ENCODE measurements at regions not wholly inside any gene's neighbourhood (a gene's known extent, or its start where the extent isn't known, plus 50 kb on each side); places are given as distances from the start of the nearest gene placed in this dataset.

GRCh38 chr11:121793916-121794315 lies 322.1 kb downstream of the BLID start:
- peaks cover 0 to 5% (median 3%) of the 10 kb centered on the region in 6 donors for H3K9me3 Mint-ChIP-seq
- no peak overlapping the region for H3K27ac Mint-ChIP-seq
- no peak for DNase-seq
- no peaks in the 10 kb centered on the region for H3K4me1 Mint-ChIP-seq
- H3K36me3 Mint-ChIP-seq: peaks cover 0 to 5% (median 0%) of the 10 kb centered on the region in 3 donors
- H3K4me3 Mint-ChIP-seq: no peak overlapping the region
- peaks cover 0 to 5% (median 1%) of the 10 kb centered on the region in 3 donors for H3K27me3 Mint-ChIP-seq (ENCODE audit: low read depth in 3 of 3)

DNA sequence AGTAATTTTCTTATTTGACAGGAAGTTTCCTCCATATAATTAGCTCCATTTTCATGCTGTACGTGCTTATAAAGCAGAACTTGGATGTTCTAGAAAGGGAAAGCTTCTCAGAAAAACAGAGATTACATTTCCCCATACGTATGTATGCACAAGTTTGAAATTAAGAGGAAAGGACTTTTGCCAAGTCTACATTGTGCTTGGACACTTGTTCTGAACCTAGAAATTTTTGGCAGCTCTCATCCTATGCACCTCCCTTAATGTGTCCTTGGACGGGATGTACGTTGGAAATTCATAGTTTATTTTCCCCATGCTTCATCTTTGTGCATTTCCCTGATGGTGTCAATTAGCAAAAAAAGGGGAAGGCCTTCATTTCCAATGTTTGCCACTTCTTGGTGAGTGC lies 322.7 kb downstream of the BLID start:
- Mint-ChIP-seq H3K36me3 (peaks cover 0 to 5% (median 4%) of the 10 kb centered on the region in 3 donors), H3K4me1 (no peaks in the 10 kb centered on the region), H3K27ac (no peak overlapping the region), H3K9me3 (peaks cover 0 to 4% (median under 1%) of the 10 kb centered on the region in 6 donors), H3K27me3 (ENCODE audit: low read depth in 3 of 3) (peaks cover 0 to 6% (median 1%) of the 10 kb centered on the region in 3 donors), H3K4me3 (no peak overlapping the region)
- DNase-seq: no peak

GRCh38 chr11:121792185-121792584 lies 323.8 kb downstream of the BLID start:
- Mint-ChIP-seq H3K36me3 (peaks cover 0 to 5% (median 4%) of the 10 kb centered on the region in 3 donors), H3K4me3 (no peak overlapping the region), H3K27ac (no peak overlapping the region), H3K27me3 (ENCODE audit: low read depth in 3 of 3) (peaks cover 0 to 8% (median 3%) of the 10 kb centered on the region in 3 donors), H3K9me3 (peaks cover 0 to 4% (median under 1%) of the 10 kb centered on the region in 6 donors), H3K4me1 (no peaks in the 10 kb centered on the region)
- DNase-seq: no peak

DNA sequence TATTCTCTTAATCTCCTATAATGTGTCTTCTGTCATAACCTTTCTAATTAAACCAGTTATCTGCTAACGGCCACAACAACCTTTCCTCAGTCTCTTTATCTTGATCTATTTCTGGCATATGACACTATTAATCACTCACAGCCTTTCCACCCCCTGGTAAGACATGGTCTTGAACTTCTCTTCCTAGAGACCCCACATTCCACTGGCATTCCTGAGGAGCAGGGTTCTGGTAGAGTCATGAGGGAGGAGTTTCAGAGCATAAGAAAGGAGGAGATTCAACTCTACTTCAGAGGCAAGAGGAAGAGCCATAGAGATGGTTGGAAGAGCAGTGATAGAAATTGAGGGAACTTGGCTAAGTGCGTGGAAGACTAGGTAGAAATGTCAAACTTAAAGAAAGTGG lies 325.6 kb downstream of the BLID start:
- no peak overlapping the region for H3K27ac Mint-ChIP-seq
- no peak for DNase-seq
- H3K9me3 Mint-ChIP-seq: peaks cover 0 to 13% (median 10%) of the 10 kb centered on the region in 6 donors
- peaks cover 5 to 10% (median 8%) of the 10 kb centered on the region in 3 donors for H3K36me3 Mint-ChIP-seq
- no peaks in the 10 kb centered on the region for H3K4me1 Mint-ChIP-seq
- no peak overlapping the region for H3K4me3 Mint-ChIP-seq
- peaks cover 0 to 14% (median 3%) of the 10 kb centered on the region in 3 donors for H3K27me3 Mint-ChIP-seq (ENCODE audit: low read depth in 3 of 3)

- no peak for DNase-seq
- Mint-ChIP-seq H3K36me3 (no peaks in the 10 kb centered on the region), H3K27me3 (ENCODE audit: low read depth in 3 of 3) (peaks cover 0 to 6% (median 2%) of the 10 kb centered on the region in 3 donors), H3K4me3 (no peak overlapping the region), H3K27ac (no peak overlapping the region), H3K9me3 (peaks cover 0 to 5% (median 3%) of the 10 kb centered on the region in 6 donors), H3K4me1 (no peaks in the 10 kb centered on the region)
Observed at GRCh38 chr11:121780971-121781370, 328.2 kb upstream of the SORL1-AS1 start.

DNA sequence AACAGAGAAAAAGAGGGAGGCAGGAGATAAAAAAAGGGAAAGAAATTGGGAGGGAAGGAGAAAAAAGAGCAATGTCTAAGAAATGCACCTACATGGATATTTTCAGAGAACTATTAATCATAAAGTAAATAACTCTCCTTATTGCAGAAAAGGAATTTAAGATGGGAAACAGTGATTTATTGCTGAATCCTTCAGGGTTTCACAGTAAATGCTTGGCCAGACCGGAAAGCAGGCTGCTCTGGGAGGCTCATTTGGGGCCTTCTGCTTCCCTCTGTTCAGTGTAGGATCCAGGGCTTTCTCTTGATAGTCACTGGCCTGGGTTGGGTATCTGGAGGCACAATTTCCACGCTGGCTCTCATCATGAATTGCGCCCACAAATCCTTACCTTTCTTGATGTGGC lies 324.3 kb upstream of the SORL1-AS1 start:
- no peak overlapping the region for H3K27ac Mint-ChIP-seq
- no peak for DNase-seq
- H3K36me3 Mint-ChIP-seq: no peaks in the 10 kb centered on the region
- H3K4me3 Mint-ChIP-seq: no peak overlapping the region
- peaks cover 0 to 6% (median 0%) of the 10 kb centered on the region in 3 donors for H3K27me3 Mint-ChIP-seq (ENCODE audit: low read depth in 3 of 3)
- H3K9me3 Mint-ChIP-seq: peaks cover 0 to 2% (median 0%) of the 10 kb centered on the region in 6 donors
- no peaks in the 10 kb centered on the region for H3K4me1 Mint-ChIP-seq

- Mint-ChIP-seq H3K36me3 (no peaks in the 10 kb centered on the region), H3K27me3 (ENCODE audit: low read depth in 3 of 3) (peaks cover 0 to 2% (median 0%) of the 10 kb centered on the region in 3 donors), H3K4me3 (no peak overlapping the region), H3K27ac (no peak overlapping the region), H3K9me3 (no peaks in the 10 kb centered on the region), H3K4me1 (no peaks in the 10 kb centered on the region)
- no peak for DNase-seq
Observed at GRCh38 chr11:121775276-121775675, 322.5 kb upstream of the SORL1-AS1 start.

DNA sequence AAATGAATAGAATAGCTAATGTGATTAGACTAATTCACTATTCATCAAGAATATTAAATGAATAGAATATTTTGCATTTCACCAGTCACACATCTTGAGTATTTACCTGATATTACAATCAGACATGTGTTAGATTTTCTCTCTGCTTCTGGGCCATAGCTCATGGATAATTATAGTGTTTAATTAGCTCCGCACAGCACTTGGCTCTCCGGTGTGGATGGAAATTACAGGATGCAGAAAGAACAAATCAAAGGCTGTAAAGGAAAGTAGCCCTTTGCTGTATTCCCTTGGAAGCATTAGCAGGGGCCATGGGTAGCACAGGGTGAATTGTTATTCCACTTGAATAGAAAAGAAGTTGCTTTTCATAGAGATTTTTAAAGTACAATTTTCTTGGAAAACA lies 320.3 kb upstream of the SORL1-AS1 start:
- DNase-seq: no peak
- Mint-ChIP-seq H3K36me3 (peaks cover 0 to 10% (median 0%) of the 10 kb centered on the region in 3 donors), H3K27me3 (ENCODE audit: low read depth in 3 of 3) (peaks cover 0 to 2% (median 0%) of the 10 kb centered on the region in 3 donors), H3K4me1 (no peaks in the 10 kb centered on the region), H3K4me3 (no peak overlapping the region), H3K9me3 (no peaks in the 10 kb centered on the region), H3K27ac (no peak overlapping the region)

GRCh38 chr11:121770939-121771595 lies 318.3 kb upstream of the SORL1-AS1 start:
- no peaks in the 10 kb centered on the region for H3K9me3 Mint-ChIP-seq
- DNase-seq: no peak
- peaks cover 0 to 2% (median 0%) of the 10 kb centered on the region in 3 donors for H3K27me3 Mint-ChIP-seq (ENCODE audit: low read depth in 3 of 3)
- H3K4me3 Mint-ChIP-seq: no peak overlapping the region
- no peak overlapping the region for H3K27ac Mint-ChIP-seq
- peaks cover 0 to 10% (median 0%) of the 10 kb centered on the region in 3 donors for H3K36me3 Mint-ChIP-seq
- H3K4me1 Mint-ChIP-seq: no peaks in the 10 kb centered on the region

DNA sequence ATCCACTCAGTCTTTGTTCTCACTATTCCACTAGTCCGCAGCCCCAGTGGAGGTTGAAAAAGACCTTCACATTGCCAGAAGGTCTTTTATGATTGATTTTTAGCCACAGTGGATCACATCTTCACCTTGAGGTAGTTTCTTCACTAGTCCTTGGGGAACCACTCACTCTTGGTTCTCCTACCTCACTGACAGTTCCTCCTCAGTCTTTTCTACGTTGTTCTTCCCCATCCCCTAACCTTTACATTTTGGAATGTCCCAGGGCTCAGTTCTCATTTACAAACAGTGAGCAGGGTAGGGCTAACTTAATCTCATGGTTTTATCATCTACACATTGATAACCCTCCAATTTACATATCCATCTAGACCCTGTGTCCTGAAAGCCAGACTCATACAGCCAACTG lies 316.4 kb upstream of the SORL1-AS1 start:
- Mint-ChIP-seq H3K4me3 (no peak overlapping the region), H3K9me3 (no peaks in the 10 kb centered on the region)

GRCh38 chr11:121767433-121767832 lies 314.7 kb upstream of the SORL1-AS1 start:
- no peak overlapping the region for H3K4me3 Mint-ChIP-seq
- no peak for DNase-seq
- no peak overlapping the region for H3K27ac Mint-ChIP-seq
- H3K4me1 Mint-ChIP-seq: no peaks in the 10 kb centered on the region
- peaks cover 0 to 10% (median 0%) of the 10 kb centered on the region in 3 donors for H3K36me3 Mint-ChIP-seq
- no peaks in the 10 kb centered on the region for H3K9me3 Mint-ChIP-seq
- peaks cover 0 to 2% (median 1%) of the 10 kb centered on the region in 3 donors for H3K27me3 Mint-ChIP-seq (ENCODE audit: low read depth in 3 of 3)

More for the DNA sequence above, 316.4 kb upstream of the SORL1-AS1 start:
- no peak for DNase-seq
- Mint-ChIP-seq H3K27ac (no peak overlapping the region), H3K4me1 (no peaks in the 10 kb centered on the region), H3K27me3 (ENCODE audit: low read depth in 3 of 3) (peaks cover 0 to 2% (median 0%) of the 10 kb centered on the region in 3 donors), H3K36me3 (peaks cover 0 to 10% (median 0%) of the 10 kb centered on the region in 3 donors)

DNA sequence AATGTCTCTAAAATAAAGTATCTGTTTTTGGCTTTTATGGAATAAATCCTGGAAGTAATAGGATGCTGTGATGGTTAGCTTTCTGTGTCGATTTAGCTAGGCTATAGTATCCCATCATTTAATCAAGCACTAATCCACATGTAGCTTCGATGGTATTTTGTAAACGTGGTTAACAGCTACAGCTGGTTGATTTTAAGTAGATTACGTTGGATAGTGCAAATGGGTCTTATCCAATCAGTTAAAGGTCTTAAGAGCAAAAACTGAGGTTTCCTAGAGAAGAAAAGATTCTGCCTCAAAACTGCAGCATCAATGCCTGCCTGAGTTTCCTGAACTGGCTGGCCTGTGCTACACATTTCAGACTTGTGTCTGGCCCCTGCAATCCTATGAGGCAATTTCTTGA lies 314.2 kb upstream of the SORL1-AS1 start:
- no peak overlapping the region for H3K4me3 Mint-ChIP-seq
- no peak for DNase-seq
- peaks cover 0 to 10% (median 0%) of the 10 kb centered on the region in 3 donors for H3K36me3 Mint-ChIP-seq
- H3K4me1 Mint-ChIP-seq: no peaks in the 10 kb centered on the region
- H3K9me3 Mint-ChIP-seq: no peaks in the 10 kb centered on the region
- no peak overlapping the region for H3K27ac Mint-ChIP-seq
- peaks cover 0 to 2% (median 1%) of the 10 kb centered on the region in 3 donors for H3K27me3 Mint-ChIP-seq (ENCODE audit: low read depth in 3 of 3)

DNA sequence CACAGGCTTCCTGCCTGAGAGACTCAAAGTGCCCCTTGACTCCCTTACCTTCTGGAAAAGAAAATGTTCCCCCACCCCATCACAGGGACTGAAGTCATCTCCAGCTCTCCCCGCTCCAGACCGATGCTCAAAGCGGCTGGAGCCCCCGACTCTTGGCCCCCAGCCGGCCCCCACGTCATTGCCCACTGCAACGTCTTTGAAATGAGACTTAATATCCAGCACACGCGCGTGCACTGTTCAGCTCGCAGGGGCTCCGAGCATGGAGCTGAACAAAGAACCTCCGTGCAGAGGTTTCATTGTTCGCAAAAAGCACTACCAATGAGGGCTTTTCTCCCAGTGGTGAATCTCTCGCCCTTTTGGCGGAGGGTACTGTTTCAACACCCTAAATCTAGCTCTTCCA lies 313.4 kb upstream of the SORL1-AS1 start:
- Mint-ChIP-seq H3K27ac (no peak overlapping the region), H3K4me1 (no peaks in the 10 kb centered on the region), H3K9me3 (no peaks in the 10 kb centered on the region), H3K27me3 (ENCODE audit: low read depth in 3 of 3) (peaks cover 0 to 1% (median 0%) of the 10 kb centered on the region in 3 donors), H3K4me3 (no peak overlapping the region), H3K36me3 (peaks cover 0 to 10% (median 0%) of the 10 kb centered on the region in 3 donors)
- no peak for DNase-seq

DNA sequence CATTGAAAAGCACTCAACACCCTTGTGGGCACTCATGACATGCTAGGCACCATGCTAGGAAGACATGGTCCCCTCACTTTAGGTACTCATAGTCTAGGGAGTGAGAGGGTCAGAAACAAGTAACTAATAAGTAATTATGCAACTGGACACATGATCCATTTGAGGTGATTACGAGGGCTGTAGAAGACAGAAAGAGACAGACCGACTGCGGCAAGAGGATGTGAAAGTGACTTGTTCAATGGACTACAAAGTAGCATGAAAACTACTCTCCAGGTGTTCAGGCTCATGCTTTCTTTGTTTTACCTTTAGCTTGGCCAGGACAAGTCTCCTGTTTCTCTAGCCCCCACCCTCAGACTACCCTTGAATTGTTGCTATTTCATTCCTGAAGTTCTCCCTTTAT lies 310.8 kb upstream of the SORL1-AS1 start:
- H3K9me3 Mint-ChIP-seq: no peaks in the 10 kb centered on the region
- DNase-seq: no peak
- H3K27ac Mint-ChIP-seq: no peak overlapping the region
- H3K4me3 Mint-ChIP-seq: no peak overlapping the region
- no peaks in the 10 kb centered on the region for H3K4me1 Mint-ChIP-seq
- H3K36me3 Mint-ChIP-seq: no peaks in the 10 kb centered on the region
- H3K27me3 Mint-ChIP-seq (ENCODE audit: low read depth in 3 of 3): peaks cover 0 to 1% (median 0%) of the 10 kb centered on the region in 3 donors

DNA sequence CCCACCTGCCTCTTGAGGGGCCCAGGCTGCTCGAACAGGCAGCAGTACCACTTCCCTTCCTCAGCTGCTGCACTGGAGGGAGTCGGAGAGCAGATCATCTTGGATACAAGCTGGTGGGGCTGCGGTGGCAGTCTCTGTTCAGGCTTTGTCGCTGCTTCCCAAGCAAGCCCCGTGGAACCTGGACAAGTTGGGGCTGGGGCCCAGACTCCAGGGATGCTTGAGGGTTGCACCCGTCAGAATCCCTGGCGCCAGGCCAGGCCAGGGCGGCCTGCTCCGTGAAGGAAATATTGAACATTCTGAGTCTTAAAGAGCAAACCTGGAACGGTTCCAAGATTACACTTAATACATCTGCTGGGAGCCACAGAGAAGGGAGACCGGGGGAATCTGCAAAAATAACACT lies 310.1 kb upstream of the SORL1-AS1 start:
- H3K27ac Mint-ChIP-seq: no peak overlapping the region
- DNase-seq: no peak
- no peaks in the 10 kb centered on the region for H3K9me3 Mint-ChIP-seq
- H3K4me3 Mint-ChIP-seq: no peak overlapping the region
- no peaks in the 10 kb centered on the region for H3K4me1 Mint-ChIP-seq
- peaks cover 0 to 1% (median 0%) of the 10 kb centered on the region in 3 donors for H3K27me3 Mint-ChIP-seq (ENCODE audit: low read depth in 3 of 3)
- no peaks in the 10 kb centered on the region for H3K36me3 Mint-ChIP-seq

All from immature natural killer cell (primary cell).